ENCODE measurements at regions not wholly inside any gene's neighbourhood (a gene's known extent, or its start where the extent isn't known, plus 50 kb on each side); places are given as distances from the start of the nearest gene placed in this dataset.

- TF ChIP-seq, protein P1, sequence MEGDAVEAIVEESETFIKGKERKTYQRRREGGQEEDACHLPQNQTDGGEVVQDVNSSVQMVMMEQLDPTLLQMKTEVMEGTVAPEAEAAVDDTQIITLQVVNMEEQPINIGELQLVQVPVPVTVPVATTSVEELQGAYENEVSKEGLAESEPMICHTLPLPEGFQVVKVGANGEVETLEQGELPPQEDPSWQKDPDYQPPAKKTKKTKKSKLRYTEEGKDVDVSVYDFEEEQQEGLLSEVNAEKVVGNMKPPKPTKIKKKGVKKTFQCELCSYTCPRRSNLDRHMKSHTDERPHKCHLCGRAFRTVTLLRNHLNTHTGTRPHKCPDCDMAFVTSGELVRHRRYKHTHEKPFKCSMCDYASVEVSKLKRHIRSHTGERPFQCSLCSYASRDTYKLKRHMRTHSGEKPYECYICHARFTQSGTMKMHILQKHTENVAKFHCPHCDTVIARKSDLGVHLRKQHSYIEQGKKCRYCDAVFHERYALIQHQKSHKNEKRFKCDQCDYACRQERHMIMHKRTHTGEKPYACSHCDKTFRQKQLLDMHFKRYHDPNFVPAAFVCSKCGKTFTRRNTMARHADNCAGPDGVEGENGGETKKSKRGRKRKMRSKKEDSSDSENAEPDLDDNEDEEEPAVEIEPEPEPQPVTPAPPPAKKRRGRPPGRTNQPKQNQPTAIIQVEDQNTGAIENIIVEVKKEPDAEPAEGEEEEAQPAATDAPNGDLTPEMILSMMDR (IDR thresholded peaks at IDR 0.05; ENCODE audit: borderline replicate concordance, insufficient read depth, low read depth, low read length): no peak
- H3K4me3 ChIP-seq (ENCODE audit: low read depth, low read length): no peak overlapping the region
Observed at GRCh38 chr12:98244136-98244535, 271.3 kb upstream of the TMPO start.

- H3K4me3 ChIP-seq (ENCODE audit: low read depth, low read length): no peak overlapping the region
- TF ChIP-seq, protein P1 (IDR thresholded peaks at IDR 0.05; ENCODE audit: borderline replicate concordance, insufficient read depth, low read depth, low read length): no peak
Observed at GRCh38 chr12:98253207-98254037, 262.0 kb upstream of the TMPO start.

- TF ChIP-seq, protein P1 (IDR thresholded peaks at IDR 0.05; ENCODE audit: borderline replicate concordance, insufficient read depth, low read depth, low read length): no peak
- H3K4me3 ChIP-seq (ENCODE audit: low read depth, low read length): no peak overlapping the region
Observed at GRCh38 chr12:98256830-98257229, 258.6 kb upstream of the TMPO start.

DNA sequence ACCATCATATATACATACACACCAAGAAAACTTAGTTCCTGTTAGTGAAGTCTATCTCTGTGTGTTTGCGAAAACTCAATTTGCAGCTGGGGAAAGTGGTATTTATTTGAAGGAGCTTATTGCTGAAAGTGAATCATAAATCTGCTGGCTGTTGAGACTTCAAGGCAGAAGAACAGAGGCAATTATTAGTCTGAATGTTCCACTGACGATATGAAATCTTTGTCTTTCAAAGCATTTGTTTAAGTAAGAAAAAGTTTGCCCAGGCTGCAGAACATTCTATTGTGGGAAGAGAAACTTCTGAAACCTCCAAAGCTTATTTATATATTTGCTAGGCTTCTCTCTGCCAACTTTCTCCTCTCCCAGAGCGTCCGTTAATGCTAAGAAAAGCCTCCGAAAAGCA lies 255.7 kb upstream of the TMPO start:
- no peak overlapping the region for H3K4me3 ChIP-seq (ENCODE audit: low read depth, low read length)
- TF ChIP-seq, protein P1 (IDR thresholded peaks at IDR 0.05; ENCODE audit: borderline replicate concordance, insufficient read depth, low read depth, low read length): no peak

- TF ChIP-seq, protein P1 (IDR thresholded peaks at IDR 0.05; ENCODE audit: borderline replicate concordance, insufficient read depth, low read depth, low read length): no peak
- H3K4me3 ChIP-seq (ENCODE audit: low read depth, low read length): no peak overlapping the region
Observed at GRCh38 chr12:98260276-98260675, 255.1 kb upstream of the TMPO start.

DNA sequence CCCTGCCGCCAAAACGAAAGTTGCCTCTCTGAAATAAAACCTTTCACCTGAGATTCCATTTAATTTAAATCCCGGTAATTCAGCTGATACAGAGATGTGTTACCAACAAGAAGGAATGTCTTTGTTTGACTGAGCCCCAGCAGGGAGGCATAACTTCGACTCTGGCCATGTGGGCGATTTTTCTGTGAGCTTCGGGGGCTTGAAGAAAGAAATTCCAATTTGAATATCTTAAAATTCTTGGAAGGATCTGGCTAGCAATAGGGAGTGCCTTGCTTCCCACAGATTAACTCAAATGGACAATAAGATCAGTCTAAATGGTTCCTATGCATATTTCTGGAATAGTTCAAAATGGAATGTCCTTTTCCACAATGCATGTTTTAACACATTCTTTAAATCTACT lies 252.5 kb upstream of the TMPO start:
- TF ChIP-seq, protein P1 (IDR thresholded peaks at IDR 0.05; ENCODE audit: borderline replicate concordance, insufficient read depth, low read depth, low read length): no peak

More for the DNA sequence above, 252.5 kb upstream of the TMPO start:
- H3K4me3 ChIP-seq (ENCODE audit: low read depth, low read length): no peak overlapping the region

Data from GM12875 (cell line).